ENCODE measurements at regions not wholly inside any gene's neighbourhood (a gene's known extent, or its start where the extent isn't known, plus 50 kb on each side); places are given as distances from the start of the nearest gene placed in this dataset.

- no peak overlapping the region for H3K23ac ChIP-seq (ENCODE audit: low read length)
- no peak overlapping the region for H3K9ac ChIP-seq (ENCODE audit: low read length)
- no peak overlapping the region for H4K5ac ChIP-seq (ENCODE audit: low read length)
- H3K4me3 ChIP-seq (ENCODE audit: low read length) = no peak overlapping the region
- peaks cover 9% of the 10 kb centered on the region for H3K4me1 ChIP-seq (ENCODE audit: control insufficient read depth, low read depth, low read length)
- H3K4ac ChIP-seq (ENCODE audit: low read depth, low read length) = no peak overlapping the region
- DNase-seq = no peak
- WGBS (ENCODE audit: extremely low coverage, insufficient coverage, low lambda C conversion rate) = no CpG with 5 or more reads among the region's 1 CpG
- H3K79me1 ChIP-seq (ENCODE audit: low read length) = no peaks in the 10 kb centered on the region
- H3K36me3 ChIP-seq (ENCODE audit: control insufficient read depth, insufficient read depth, low read length) = no peaks in the 10 kb centered on the region
- no peak overlapping the region for H3K18ac ChIP-seq (ENCODE audit: low read length)
- no peaks in the 10 kb centered on the region for H3K79me2 ChIP-seq (ENCODE audit: control insufficient read depth, insufficient read depth, low read length)
- no peaks in the 10 kb centered on the region for H3K27me3 ChIP-seq (ENCODE audit: insufficient read depth, low read length, poor library complexity)
- no peak overlapping the region for H2BK15ac ChIP-seq (replicated peaks; ENCODE audit: low read depth)
- no peak overlapping the region for H2BK5ac ChIP-seq (ENCODE audit: low read length)
- no peak overlapping the region for H3K56ac ChIP-seq (ENCODE audit: low read length)
- H2AK5ac ChIP-seq (ENCODE audit: low read length) = no peak overlapping the region
- no peak overlapping the region for H3K27ac ChIP-seq (ENCODE audit: low read depth, low read length)
- no peak overlapping the region for H4K8ac ChIP-seq (ENCODE audit: low read depth, low read length)
- no peak overlapping the region for H2BK120ac ChIP-seq (ENCODE audit: low read depth, low read length)
- no peak overlapping the region for H3K4me2 ChIP-seq (ENCODE audit: low read length)
These were observed 647.5 kb downstream of the C12orf50 start for GRCh38 chr12:87381742-87382141.

GRCh38 chr12:87378526-87378925 is 650.7 kb downstream of the C12orf50 start:
- H3K9ac ChIP-seq (ENCODE audit: low read length) = no peak overlapping the region
- H3K79me1 ChIP-seq (ENCODE audit: low read length) = no peaks in the 10 kb centered on the region
- no CpG with 5 or more reads among the region's 2 CpGs for WGBS (ENCODE audit: extremely low coverage, insufficient coverage, low lambda C conversion rate)
- H3K27ac ChIP-seq (ENCODE audit: low read depth, low read length) = no peak overlapping the region
- H3K23ac ChIP-seq (ENCODE audit: low read length) = no peak overlapping the region
- H2BK15ac ChIP-seq (replicated peaks; ENCODE audit: low read depth) = no peak overlapping the region
- no peak overlapping the region for H3K4me3 ChIP-seq (ENCODE audit: low read length)
- H3K4ac ChIP-seq (ENCODE audit: low read depth, low read length) = no peak overlapping the region
- H3K4me1 ChIP-seq (ENCODE audit: control insufficient read depth, low read depth, low read length) = peaks cover 3% of the 10 kb centered on the region
- no peaks in the 10 kb centered on the region for H3K36me3 ChIP-seq (ENCODE audit: control insufficient read depth, insufficient read depth, low read length)
- no peaks in the 10 kb centered on the region for H3K27me3 ChIP-seq (ENCODE audit: insufficient read depth, low read length, poor library complexity)
- H3K56ac ChIP-seq (ENCODE audit: low read length) = no peak overlapping the region
- no peak overlapping the region for H3K4me2 ChIP-seq (ENCODE audit: low read length)
- no peak overlapping the region for H2BK120ac ChIP-seq (ENCODE audit: low read depth, low read length)
- DNase-seq = no peak
- H4K8ac ChIP-seq (ENCODE audit: low read depth, low read length) = no peak overlapping the region
- no peak overlapping the region for H3K18ac ChIP-seq (ENCODE audit: low read length)
- no peak overlapping the region for H2BK5ac ChIP-seq (ENCODE audit: low read length)
- no peak overlapping the region for H2AK5ac ChIP-seq (ENCODE audit: low read length)
- no peak overlapping the region for H4K5ac ChIP-seq (ENCODE audit: low read length)
- no peaks in the 10 kb centered on the region for H3K79me2 ChIP-seq (ENCODE audit: control insufficient read depth, insufficient read depth, low read length)

DNA sequence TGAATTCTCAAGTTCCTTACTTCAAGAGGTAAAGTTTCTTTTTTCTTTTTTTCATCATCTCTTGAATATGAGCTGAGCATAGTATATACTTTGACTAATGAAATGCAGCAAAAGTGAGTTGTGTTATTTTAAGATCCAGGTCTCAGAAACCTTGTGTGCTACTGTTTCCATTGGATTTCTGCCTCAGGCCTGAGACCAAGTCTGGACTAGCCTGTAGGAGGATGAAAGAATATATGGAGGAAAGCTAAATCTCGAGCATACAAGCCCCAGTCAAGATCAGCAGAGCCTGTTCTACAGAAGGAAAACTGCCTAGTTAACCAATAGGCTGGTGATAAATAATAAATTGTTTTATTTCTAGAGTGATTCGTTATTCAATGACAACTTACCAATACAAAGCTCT is 652.5 kb downstream of the C12orf50 start:
- Histone ChIP-seq H2AK5ac (ENCODE audit: low read length) (no peak overlapping the region), H2BK120ac (ENCODE audit: low read depth, low read length) (no peak overlapping the region), H3K23ac (ENCODE audit: low read length) (no peak overlapping the region), H2BK15ac (replicated peaks; ENCODE audit: low read depth) (no peak overlapping the region), H3K56ac (ENCODE audit: low read length) (no peak overlapping the region), H3K27ac (ENCODE audit: low read depth, low read length) (no peak overlapping the region), H3K4ac (ENCODE audit: low read depth, low read length) (no peak overlapping the region), H2BK5ac (ENCODE audit: low read length) (no peak overlapping the region), H3K4me1 (ENCODE audit: control insufficient read depth, low read depth, low read length) (no peaks in the 10 kb centered on the region), H3K79me1 (ENCODE audit: low read length) (no peaks in the 10 kb centered on the region), H3K9ac (ENCODE audit: low read length) (no peak overlapping the region), H4K8ac (ENCODE audit: low read depth, low read length) (no peak overlapping the region), H3K18ac (ENCODE audit: low read length) (no peak overlapping the region), H3K79me2 (ENCODE audit: control insufficient read depth, insufficient read depth, low read length) (no peaks in the 10 kb centered on the region), H3K4me2 (ENCODE audit: low read length) (no peak overlapping the region), H3K36me3 (ENCODE audit: control insufficient read depth, insufficient read depth, low read length) (no peaks in the 10 kb centered on the region), H4K5ac (ENCODE audit: low read length) (no peak overlapping the region), H3K4me3 (ENCODE audit: low read length) (no peak overlapping the region), H3K27me3 (ENCODE audit: insufficient read depth, low read length, poor library complexity) (no peaks in the 10 kb centered on the region)
- DNase-seq = no peak
- no CpG with 5 or more reads among the region's 2 CpGs for WGBS (ENCODE audit: extremely low coverage, insufficient coverage, low lambda C conversion rate)

DNA sequence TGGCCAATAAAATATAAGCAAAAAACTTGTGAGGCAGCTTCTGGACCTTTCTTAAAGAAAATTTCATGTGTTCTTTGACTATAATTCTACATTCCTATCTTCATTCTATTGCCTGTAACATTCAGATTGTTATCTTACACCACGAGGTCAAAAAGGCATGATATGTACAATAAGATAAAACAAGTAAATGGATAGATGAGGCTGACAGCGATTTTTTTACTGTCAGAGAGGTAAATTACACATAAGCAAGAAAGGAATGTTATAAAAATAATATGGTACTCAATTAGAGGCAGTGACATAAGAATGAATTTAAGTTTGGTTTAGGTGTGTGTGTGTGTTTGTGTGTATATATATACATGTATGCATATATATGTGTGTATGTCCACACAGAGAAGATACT is 660.0 kb downstream of the C12orf50 start:
- Histone ChIP-seq H2BK120ac (ENCODE audit: low read depth, low read length) (no peak overlapping the region), H2AK5ac (ENCODE audit: low read length) (no peak overlapping the region), H4K8ac (ENCODE audit: low read depth, low read length) (no peak overlapping the region), H3K27ac (ENCODE audit: low read depth, low read length) (no peak overlapping the region), H3K56ac (ENCODE audit: low read length) (no peak overlapping the region), H3K9ac (ENCODE audit: low read length) (no peak overlapping the region), H3K79me2 (ENCODE audit: control insufficient read depth, insufficient read depth, low read length) (no peaks in the 10 kb centered on the region), H3K36me3 (ENCODE audit: control insufficient read depth, insufficient read depth, low read length) (no peaks in the 10 kb centered on the region), H3K27me3 (ENCODE audit: insufficient read depth, low read length, poor library complexity) (no peaks in the 10 kb centered on the region), H3K4me2 (ENCODE audit: low read length) (no peak overlapping the region), H3K18ac (ENCODE audit: low read length) (no peak overlapping the region), H2BK5ac (ENCODE audit: low read length) (no peak overlapping the region), H2BK15ac (replicated peaks; ENCODE audit: low read depth) (no peak overlapping the region), H4K5ac (ENCODE audit: low read length) (no peak overlapping the region), H3K4ac (ENCODE audit: low read depth, low read length) (no peak overlapping the region), H3K4me3 (ENCODE audit: low read length) (no peak overlapping the region), H3K23ac (ENCODE audit: low read length) (no peak overlapping the region), H3K4me1 (ENCODE audit: control insufficient read depth, low read depth, low read length) (no peaks in the 10 kb centered on the region), H3K79me1 (ENCODE audit: low read length) (no peaks in the 10 kb centered on the region)
- DNase-seq = no peak
- WGBS (ENCODE audit: extremely low coverage, insufficient coverage, low lambda C conversion rate) = no CpG with 5 or more reads among the region's 2 CpGs

DNA sequence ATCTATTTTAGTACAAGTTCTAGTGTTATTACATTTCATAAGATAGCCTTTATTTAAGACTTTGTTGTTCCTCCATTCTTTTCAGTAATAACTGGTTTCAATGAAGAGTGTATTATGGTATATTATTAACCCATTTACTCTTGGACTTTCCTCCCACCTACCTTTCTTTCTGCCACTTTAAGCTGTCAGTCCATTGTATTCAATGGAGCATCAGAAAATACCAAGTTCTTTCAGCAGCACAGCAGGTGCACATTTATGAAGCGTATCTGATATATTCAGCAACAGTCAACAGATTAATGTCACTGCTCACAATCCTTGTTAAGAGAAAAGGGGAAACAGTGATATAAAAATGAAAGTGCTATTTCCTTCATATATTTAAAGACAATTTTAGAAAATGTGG is 660.9 kb downstream of the C12orf50 start:
- Histone ChIP-seq H4K8ac (ENCODE audit: low read depth, low read length) (no peak overlapping the region), H2BK120ac (ENCODE audit: low read depth, low read length) (no peak overlapping the region), H3K23ac (ENCODE audit: low read length) (no peak overlapping the region), H3K56ac (ENCODE audit: low read length) (no peak overlapping the region), H4K5ac (ENCODE audit: low read length) (no peak overlapping the region), H3K36me3 (ENCODE audit: control insufficient read depth, insufficient read depth, low read length) (no peaks in the 10 kb centered on the region), H3K27ac (ENCODE audit: low read depth, low read length) (no peak overlapping the region), H2AK5ac (ENCODE audit: low read length) (no peak overlapping the region), H3K18ac (ENCODE audit: low read length) (no peak overlapping the region), H3K9ac (ENCODE audit: low read length) (no peak overlapping the region), H3K4me3 (ENCODE audit: low read length) (no peak overlapping the region), H3K4ac (ENCODE audit: low read depth, low read length) (no peak overlapping the region), H3K4me1 (ENCODE audit: control insufficient read depth, low read depth, low read length) (no peaks in the 10 kb centered on the region), H3K79me1 (ENCODE audit: low read length) (no peaks in the 10 kb centered on the region), H3K4me2 (ENCODE audit: low read length) (no peak overlapping the region), H3K27me3 (ENCODE audit: insufficient read depth, low read length, poor library complexity) (no peaks in the 10 kb centered on the region), H2BK5ac (ENCODE audit: low read length) (no peak overlapping the region), H3K79me2 (ENCODE audit: control insufficient read depth, insufficient read depth, low read length) (no peaks in the 10 kb centered on the region), H2BK15ac (replicated peaks; ENCODE audit: low read depth) (no peak overlapping the region)
- WGBS (ENCODE audit: extremely low coverage, insufficient coverage, low lambda C conversion rate) = no CpG with 5 or more reads among the region's 1 CpG
- DNase-seq = no peak

GRCh38 chr12:87365423-87365822 is 663.8 kb downstream of the C12orf50 start:
- H3K9ac ChIP-seq (ENCODE audit: low read length) = no peak overlapping the region
- H3K79me2 ChIP-seq (ENCODE audit: control insufficient read depth, insufficient read depth, low read length) = no peaks in the 10 kb centered on the region
- DNase-seq = no peak
- no peak overlapping the region for H3K23ac ChIP-seq (ENCODE audit: low read length)
- no peak overlapping the region for H3K27ac ChIP-seq (ENCODE audit: low read depth, low read length)
- H3K4me2 ChIP-seq (ENCODE audit: low read length) = no peak overlapping the region
- no peaks in the 10 kb centered on the region for H3K36me3 ChIP-seq (ENCODE audit: control insufficient read depth, insufficient read depth, low read length)
- H4K8ac ChIP-seq (ENCODE audit: low read depth, low read length) = no peak overlapping the region
- H2BK120ac ChIP-seq (ENCODE audit: low read depth, low read length) = no peak overlapping the region
- H3K56ac ChIP-seq (ENCODE audit: low read length) = no peak overlapping the region
- no peak overlapping the region for H3K4ac ChIP-seq (ENCODE audit: low read depth, low read length)
- no peak overlapping the region for H2AK5ac ChIP-seq (ENCODE audit: low read length)
- H4K5ac ChIP-seq (ENCODE audit: low read length) = no peak overlapping the region
- no peaks in the 10 kb centered on the region for H3K79me1 ChIP-seq (ENCODE audit: low read length)
- no peak overlapping the region for H3K4me3 ChIP-seq (ENCODE audit: low read length)
- H3K4me1 ChIP-seq (ENCODE audit: control insufficient read depth, low read depth, low read length) = no peaks in the 10 kb centered on the region
- no peaks in the 10 kb centered on the region for H3K27me3 ChIP-seq (ENCODE audit: insufficient read depth, low read length, poor library complexity)
- H3K18ac ChIP-seq (ENCODE audit: low read length) = no peak overlapping the region
- no CpG with 5 or more reads among the region's 1 CpG for WGBS (ENCODE audit: extremely low coverage, insufficient coverage, low lambda C conversion rate)
- no peak overlapping the region for H2BK15ac ChIP-seq (replicated peaks; ENCODE audit: low read depth)
- no peak overlapping the region for H2BK5ac ChIP-seq (ENCODE audit: low read length)

Data from mesendoderm (in vitro differentiated cells).